ENCODE measurements at regions not wholly inside any gene's neighbourhood (a gene's known extent, or its start where the extent isn't known, plus 50 kb on each side); places are given as distances from the start of the nearest gene placed in this dataset.
"Not testable (repeated sequence)": the region's sequence is repeated elsewhere in the genome, so short reads cannot be mapped to it uniquely, and the experiment has no call there.

DNA sequence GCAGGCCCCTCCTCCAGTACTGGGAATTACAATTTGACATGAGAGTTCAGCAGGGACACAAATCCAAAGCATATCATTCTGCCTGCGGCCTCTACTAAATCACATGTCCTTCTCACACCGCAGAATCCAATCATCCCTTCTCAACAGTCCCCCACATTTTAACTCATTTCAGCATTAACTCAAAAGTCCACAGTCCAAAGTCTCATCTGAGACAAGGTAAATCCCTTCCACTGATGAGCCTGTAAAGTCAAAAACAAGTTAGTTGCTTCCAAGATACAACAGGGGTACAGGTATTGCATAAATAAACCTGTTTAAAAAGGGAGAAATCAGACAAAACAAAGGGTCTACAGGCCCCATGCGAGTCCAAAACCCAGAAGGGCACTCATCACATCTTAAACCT is 64.0 kb downstream of the EBNA1BP2 start:
- peaks cover 15% of the 10 kb centered on the region for H3K9me3 Mint-ChIP-seq
- H3K4me1 Mint-ChIP-seq: no peaks in the 10 kb centered on the region
- ATAC-seq (no peak), DNase-seq (ENCODE audit: low spot score in 2 of 2) (no peak)
- no peaks in the 10 kb centered on the region for H3K36me3 Mint-ChIP-seq
- no peak overlapping the region for H3K27ac Mint-ChIP-seq
- H3K4me3 Mint-ChIP-seq: no peak overlapping the region

DNA sequence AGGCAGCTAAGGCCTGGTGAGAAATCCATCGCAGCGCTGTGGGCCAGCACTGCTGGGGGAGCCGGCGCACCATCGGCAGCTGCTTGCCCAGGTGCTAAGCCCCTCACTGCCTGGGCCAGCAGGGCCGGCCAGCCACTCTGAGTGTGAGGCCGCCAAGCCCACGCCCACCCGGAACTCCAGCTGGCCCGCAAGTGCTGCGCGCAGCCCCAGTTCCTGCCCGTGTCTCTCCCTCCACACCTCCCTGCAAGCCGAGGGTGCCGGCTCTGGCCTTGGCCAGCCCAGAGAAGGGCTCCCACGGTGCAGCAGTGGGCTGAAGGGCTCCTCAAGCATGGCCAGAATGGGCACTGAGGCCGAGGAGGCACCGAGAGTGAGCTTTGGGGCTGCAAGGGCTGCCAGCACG is 64.4 kb downstream of the EBNA1BP2 start:
- Mint-ChIP-seq H3K36me3 (no peaks in the 10 kb centered on the region), H3K4me3 (no peak overlapping the region), H3K27ac (no peak overlapping the region), H3K4me1 (no peaks in the 10 kb centered on the region), H3K9me3 (peaks cover 15% of the 10 kb centered on the region)
- no peak for DNase-seq (ENCODE audit: low spot score in 2 of 2)
- no peak for ATAC-seq

GRCh38 chr1:43104027-43104763 is 67.9 kb downstream of the EBNA1BP2 start:
- ATAC-seq: peak; percentile 75
- H3K36me3 Mint-ChIP-seq: no peaks in the 10 kb centered on the region

DNA sequence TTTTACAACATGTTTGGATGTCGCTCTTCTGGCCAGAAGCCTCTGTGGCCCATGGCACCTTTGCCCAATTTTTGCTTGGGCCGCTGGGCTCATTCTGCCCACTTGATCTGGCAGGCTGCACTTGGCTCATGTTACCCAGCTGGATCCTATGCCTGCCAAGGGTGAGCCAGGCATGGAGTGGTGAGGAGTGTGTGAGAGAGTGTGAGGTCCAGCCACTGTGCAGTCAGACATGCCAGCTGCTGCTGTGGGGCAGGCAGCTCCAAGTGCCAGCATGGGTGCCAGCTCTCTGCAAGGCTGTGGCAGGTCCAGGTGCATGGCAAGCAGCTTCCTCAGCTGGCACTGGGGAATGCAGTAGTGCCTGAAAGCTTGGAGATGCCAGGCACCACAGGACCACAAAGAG is 71.0 kb downstream of the EBNA1BP2 start:
- ATAC-seq (no peak), DNase-seq (ENCODE audit: low spot score in 2 of 2) (no peak)
- Mint-ChIP-seq H3K9me3 (peaks cover 4% of the 10 kb centered on the region), H3K27ac (no peak overlapping the region), H3K36me3 (no peaks in the 10 kb centered on the region), H3K4me1 (no peaks in the 10 kb centered on the region), H3K4me3 (no peak overlapping the region)

More at GRCh38 chr1:43104027-43104763, 67.9 kb downstream of the EBNA1BP2 start:
- no peak for DNase-seq (ENCODE audit: low spot score in 2 of 2)
- Mint-ChIP-seq H3K27ac (no peak overlapping the region), H3K4me1 (no peaks in the 10 kb centered on the region), H3K4me3 (no peak overlapping the region), H3K9me3 (peaks cover 4% of the 10 kb centered on the region)

GRCh38 chr1:43098200-43098599 is 73.9 kb downstream of the EBNA1BP2 start:
- Mint-ChIP-seq H3K36me3 (no peaks in the 10 kb centered on the region), H3K27ac (no peak overlapping the region)
- ATAC-seq: no peak

GRCh38 chr1:43096528-43096927 is 75.6 kb downstream of the EBNA1BP2 start:
- not testable (repeated sequence) for H3K36me3 Mint-ChIP-seq; H3K4me1 Mint-ChIP-seq; H3K4me3 Mint-ChIP-seq; ATAC-seq; DNase-seq (ENCODE audit: low spot score in 2 of 2); H3K27ac Mint-ChIP-seq; H3K9me3 Mint-ChIP-seq

More at GRCh38 chr1:43098200-43098599, 73.9 kb downstream of the EBNA1BP2 start:
- H3K4me3 Mint-ChIP-seq: no peak overlapping the region
- DNase-seq (ENCODE audit: low spot score in 2 of 2): no peak
- no peaks in the 10 kb centered on the region for H3K9me3 Mint-ChIP-seq
- H3K4me1 Mint-ChIP-seq: no peaks in the 10 kb centered on the region

DNA sequence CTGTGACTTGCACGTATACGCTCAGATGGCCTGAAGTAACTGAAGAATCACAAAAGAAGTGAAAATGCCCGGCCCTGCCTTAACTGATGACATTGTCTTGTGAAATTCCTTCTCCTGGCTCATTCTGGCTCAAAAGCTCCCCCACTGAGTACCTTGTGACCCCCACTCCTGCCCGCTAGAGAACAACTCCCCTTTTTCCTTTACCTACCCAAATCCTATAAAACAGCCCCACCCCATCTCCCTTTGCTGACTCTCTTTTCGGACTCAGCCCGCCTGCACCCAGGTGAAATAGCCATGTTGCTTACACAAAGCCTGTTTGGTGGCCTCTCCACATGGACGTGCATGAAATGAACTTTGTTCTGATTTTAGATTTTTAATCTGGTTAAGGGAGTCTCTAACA is 81.3 kb downstream of the EBNA1BP2 start:
- not testable (repeated sequence) for H3K4me1 Mint-ChIP-seq; H3K27ac Mint-ChIP-seq; H3K4me3 Mint-ChIP-seq; H3K36me3 Mint-ChIP-seq; ATAC-seq; DNase-seq (ENCODE audit: low spot score in 2 of 2); H3K9me3 Mint-ChIP-seq

DNA sequence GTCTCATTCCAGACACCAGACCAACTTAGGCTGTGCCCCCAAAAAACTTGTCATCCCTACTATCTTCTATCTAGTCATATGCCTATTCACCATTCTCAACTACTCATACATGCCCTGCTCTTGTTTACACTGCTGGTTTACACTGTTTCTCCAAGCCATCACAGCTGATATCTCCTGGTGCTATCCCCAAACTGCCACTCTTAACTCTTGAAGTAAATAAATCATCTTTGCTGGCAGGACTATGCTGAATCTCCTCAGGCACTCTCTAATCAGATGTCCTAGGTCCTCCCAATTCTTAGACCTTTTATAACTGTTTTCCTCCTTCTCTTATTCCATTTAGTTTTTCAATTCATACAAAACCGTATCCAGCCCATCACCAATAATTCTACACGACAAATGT is 81.9 kb downstream of the EBNA1BP2 start:
- not testable (repeated sequence) for ATAC-seq; H3K4me3 Mint-ChIP-seq; H3K9me3 Mint-ChIP-seq; H3K27ac Mint-ChIP-seq; H3K4me1 Mint-ChIP-seq; H3K36me3 Mint-ChIP-seq; DNase-seq (ENCODE audit: low spot score in 2 of 2)

DNA sequence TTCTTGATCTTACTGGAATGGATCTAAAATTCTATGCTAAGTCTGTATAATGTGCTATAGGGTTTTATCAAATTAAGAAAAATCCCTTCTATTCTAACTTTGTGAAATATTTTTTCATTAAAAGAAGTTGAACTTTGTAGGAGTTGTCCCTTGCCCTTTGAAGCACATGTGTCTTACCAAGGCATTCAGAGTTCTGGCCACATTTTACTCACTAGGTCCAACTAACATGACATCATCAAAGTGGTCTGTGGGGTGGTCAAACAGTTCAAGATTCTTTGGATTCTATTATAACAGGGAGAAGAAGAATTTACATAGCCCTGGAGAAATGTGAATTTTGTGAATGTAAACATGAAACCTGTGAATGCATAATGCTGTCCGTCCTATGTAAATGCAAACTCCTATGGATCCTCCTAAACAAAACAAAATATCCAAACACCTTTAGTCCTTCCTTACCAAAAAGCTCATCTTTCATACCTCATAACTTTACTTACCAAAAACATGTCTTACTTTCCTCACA is 88.7 kb downstream of the EBNA1BP2 start:
- DNase-seq (ENCODE audit: low spot score in 2 of 2) (no peak), ATAC-seq (no peak)
- Mint-ChIP-seq H3K36me3 (no peaks in the 10 kb centered on the region), H3K4me1 (no peaks in the 10 kb centered on the region), H3K9me3 (no peaks in the 10 kb centered on the region), H3K4me3 (no peak overlapping the region), H3K27ac (no peak overlapping the region)

- H3K36me3 Mint-ChIP-seq: no peaks in the 10 kb centered on the region
- H3K27ac Mint-ChIP-seq: no peak overlapping the region
- ATAC-seq (no peak), DNase-seq (ENCODE audit: low spot score in 2 of 2) (no peak)
- no peaks in the 10 kb centered on the region for H3K9me3 Mint-ChIP-seq
- no peaks in the 10 kb centered on the region for H3K4me1 Mint-ChIP-seq
- no peak overlapping the region for H3K4me3 Mint-ChIP-seq
Observed at GRCh38 chr1:43082740-43083139, 89.3 kb downstream of the EBNA1BP2 start.

DNA sequence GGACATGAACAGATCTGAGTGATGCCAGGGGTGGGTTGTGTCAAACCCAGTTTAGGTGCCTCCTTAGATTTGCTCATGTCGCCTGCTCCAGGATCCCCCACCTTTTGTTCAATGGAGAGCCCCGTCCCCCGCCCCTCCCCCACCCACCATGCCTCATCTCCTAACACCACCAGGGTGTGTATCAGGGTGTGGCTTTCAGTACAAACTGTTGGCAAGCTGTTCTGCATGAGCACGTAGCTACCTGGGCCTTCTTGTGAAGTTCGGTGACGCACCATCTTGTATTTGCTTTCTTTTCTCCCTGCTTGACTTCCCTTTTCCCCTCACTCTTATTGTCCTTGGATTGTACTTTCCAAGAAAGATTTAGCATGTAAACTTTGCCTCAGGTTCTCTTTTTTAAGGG is 94.8 kb downstream of the EBNA1BP2 start:
- H3K4me3 Mint-ChIP-seq: no peak overlapping the region
- H3K4me1 Mint-ChIP-seq: peaks cover 5% of the 10 kb centered on the region
- H3K36me3 Mint-ChIP-seq: no peaks in the 10 kb centered on the region
- DNase-seq (ENCODE audit: low spot score in 2 of 2): no peak
- ATAC-seq: no peak
- H3K9me3 Mint-ChIP-seq: no peaks in the 10 kb centered on the region
- no peak overlapping the region for H3K27ac Mint-ChIP-seq

DNA sequence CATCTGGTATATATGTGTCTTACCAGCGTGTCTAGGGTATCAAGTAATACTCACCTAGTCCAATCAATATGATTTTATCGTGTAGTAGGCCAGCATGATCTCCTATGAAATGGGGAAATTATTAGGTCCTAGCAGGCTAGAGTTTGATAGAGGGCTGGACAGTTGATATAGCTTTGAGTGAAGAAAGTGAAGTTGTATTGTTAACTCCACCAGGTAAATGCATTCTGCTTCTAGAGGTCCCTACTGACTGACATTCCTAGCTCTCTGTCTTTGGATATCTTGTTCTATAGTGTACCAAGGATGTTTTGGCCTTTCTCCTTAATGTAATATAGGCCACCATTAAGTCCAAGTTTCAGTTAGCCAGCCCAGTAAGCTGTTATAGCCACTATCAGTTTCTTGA is 97.4 kb downstream of the EBNA1BP2 start:
- DNase-seq (ENCODE audit: low spot score in 2 of 2): no peak
- no peaks in the 10 kb centered on the region for H3K36me3 Mint-ChIP-seq
- peaks cover 11% of the 10 kb centered on the region for H3K4me1 Mint-ChIP-seq
- no peak overlapping the region for H3K4me3 Mint-ChIP-seq
- no peak overlapping the region for H3K27ac Mint-ChIP-seq
- H3K9me3 Mint-ChIP-seq: no peaks in the 10 kb centered on the region
- ATAC-seq: no peak

DNA sequence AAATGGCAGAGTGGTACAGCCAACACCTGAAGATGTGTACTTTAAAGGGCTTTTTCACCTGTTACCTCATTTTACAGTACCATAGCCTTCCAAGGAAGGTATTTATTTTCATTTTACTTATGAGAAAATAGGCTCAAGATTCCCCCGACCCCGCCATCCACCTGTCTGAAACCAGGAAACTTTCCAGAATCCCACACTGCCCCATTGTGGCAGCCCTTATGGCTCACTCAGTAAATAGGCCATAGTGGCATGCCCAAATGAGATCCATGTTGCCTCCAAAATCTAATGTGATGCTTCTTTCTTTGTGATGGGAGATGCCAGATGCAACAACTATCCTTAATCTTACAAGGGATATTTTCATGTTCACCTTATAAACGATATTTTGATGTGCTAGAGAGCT is 97.8 kb downstream of the EBNA1BP2 start:
- no peak overlapping the region for H3K27ac Mint-ChIP-seq
- H3K4me3 Mint-ChIP-seq: no peak overlapping the region
- no peaks in the 10 kb centered on the region for H3K36me3 Mint-ChIP-seq
- no peaks in the 10 kb centered on the region for H3K9me3 Mint-ChIP-seq
- no peak for DNase-seq (ENCODE audit: low spot score in 2 of 2)
- ATAC-seq: no peak
- H3K4me1 Mint-ChIP-seq: peaks cover 11% of the 10 kb centered on the region

DNA sequence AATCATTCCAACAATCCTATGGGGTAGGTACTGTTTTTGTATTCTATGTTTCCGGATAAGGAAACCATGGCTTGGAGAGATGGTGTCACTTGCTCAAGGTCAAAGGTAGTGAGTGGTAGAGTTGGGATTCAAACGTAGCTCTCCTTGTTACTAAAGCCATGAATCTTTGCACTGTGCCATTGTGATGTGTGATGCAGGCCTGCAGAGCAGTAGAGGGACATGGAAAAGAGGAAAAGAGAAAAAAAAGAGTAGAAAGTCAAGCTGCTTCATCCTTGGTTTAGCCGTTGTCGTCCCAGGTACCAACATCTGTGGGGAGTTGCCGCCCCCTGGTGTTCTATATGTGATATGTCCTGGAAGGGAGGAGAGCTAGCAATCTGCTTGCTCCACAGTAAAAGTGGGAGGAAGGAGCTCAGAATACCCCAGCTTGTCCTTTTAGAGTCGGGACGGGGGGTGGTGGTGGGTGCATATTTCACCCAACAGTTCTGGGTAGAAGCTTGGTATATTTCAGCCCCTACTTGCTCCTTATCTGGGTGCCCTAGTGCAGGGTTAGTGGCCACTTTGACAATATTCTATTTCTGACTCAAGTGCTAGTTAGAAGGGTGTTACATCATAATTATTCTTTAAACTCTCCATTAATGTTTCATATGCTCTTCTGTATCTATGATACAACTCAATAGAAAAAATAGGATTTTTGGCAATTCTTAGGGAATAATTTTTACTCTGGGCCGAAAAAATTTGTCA is 98.4 kb downstream of the EBNA1BP2 start:
- ATAC-seq (peak; percentile 87), DNase-seq (ENCODE audit: low spot score in 2 of 2) (peak; percentile 53 to 82)
- Mint-ChIP-seq H3K27ac (no peak overlapping the region), H3K36me3 (no peaks in the 10 kb centered on the region), H3K4me1 (peaks cover 11% of the 10 kb centered on the region), H3K9me3 (no peaks in the 10 kb centered on the region), H3K4me3 (no peak overlapping the region)

DNA sequence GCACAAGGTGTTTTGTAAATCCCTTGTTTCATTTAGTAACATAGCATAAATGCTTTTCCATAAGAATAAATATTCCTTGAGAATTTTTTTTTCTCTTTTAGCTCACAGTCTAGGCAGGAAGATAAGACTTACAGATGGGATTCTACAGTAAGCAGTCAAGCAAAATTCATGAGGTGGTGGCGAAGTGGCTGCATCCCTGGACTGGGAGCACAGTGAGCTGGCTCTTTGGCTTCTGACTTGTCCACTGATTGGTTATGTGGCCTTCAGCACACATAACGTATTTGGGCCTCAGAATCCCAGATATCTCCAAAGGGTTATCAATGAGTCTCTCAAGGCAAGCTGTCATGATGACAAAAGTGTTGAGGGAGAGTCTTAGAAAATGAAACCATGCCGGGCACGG is 99.8 kb downstream of the EBNA1BP2 start:
- Mint-ChIP-seq H3K4me1 (peaks cover 11% of the 10 kb centered on the region), H3K9me3 (no peaks in the 10 kb centered on the region), H3K27ac (no peak overlapping the region), H3K36me3 (no peaks in the 10 kb centered on the region), H3K4me3 (no peak overlapping the region)
- DNase-seq (ENCODE audit: low spot score in 2 of 2): no peak
- ATAC-seq: no peak

DNA sequence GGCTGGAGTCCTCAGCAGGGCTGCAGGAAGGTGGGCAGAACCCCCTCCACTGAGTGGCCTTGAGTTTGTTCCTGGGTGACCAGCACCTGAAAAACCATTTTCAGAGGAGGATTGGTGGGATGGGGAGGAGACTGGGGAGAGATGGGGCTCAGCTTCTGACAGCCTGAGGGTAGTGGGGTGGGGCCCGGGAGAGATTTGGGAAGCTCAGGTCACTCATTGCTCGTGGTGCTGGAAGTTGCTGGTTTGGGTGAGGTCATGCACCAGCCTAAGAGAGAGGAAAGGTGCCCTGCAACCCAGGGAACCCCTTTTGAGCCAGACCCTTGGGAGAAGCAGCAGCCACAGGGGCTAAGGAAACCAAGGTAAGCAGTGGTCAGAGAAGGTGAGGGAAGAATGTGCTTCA is 100.8 kb downstream of the EBNA1BP2 start:
- ATAC-seq (no peak), DNase-seq (ENCODE audit: low spot score in 2 of 2) (no peak)
- Mint-ChIP-seq H3K4me3 (no peak overlapping the region), H3K9me3 (no peaks in the 10 kb centered on the region), H3K27ac (peak overlapping the region; percentile 46), H3K36me3 (no peaks in the 10 kb centered on the region), H3K4me1 (peaks cover 11% of the 10 kb centered on the region)
